Transverse colon (tissue), 4 donors: ENCODE measurements at regions not wholly inside any gene's neighbourhood (a gene's known extent, or its start where the extent isn't known, plus 50 kb on each side); places are given as distances from the start of the nearest gene placed in this dataset.

Source experiments
- DNase-seq: peaks from one replicate; pipeline ENCODE4 v3.0.0-alpha.2; 2019
- H3K27ac ChIP-seq, 4 donors: fragments of 200-600 bp; sonication (generic); 2 replicates each; pipeline ENCODE4 v1.5.1; 2016 to 2018; ENCODE audit warnings: inconsistent platforms in 4 of 4
- H3K27me3 ChIP-seq: fragments of 200-600 bp; sonication (generic); 2 replicates; pipeline ENCODE4 v1.5.1; 2017; ENCODE audit warnings: inconsistent platforms
- H3K36me3 ChIP-seq, 4 donors: fragments of 200-600 bp; sonication (generic); 2 replicates each; pipeline ENCODE4 v1.5.1; 2017 to 2019; ENCODE audit warnings: inconsistent platforms in 4 of 4
- H3K4me1 ChIP-seq, 4 donors: fragments of 200-600 bp; sonication (generic); 2 replicates each; pipeline ENCODE4 v1.5.1; 2017 to 2020; ENCODE audit warnings: inconsistent platforms in 4 of 4
- H3K4me3 ChIP-seq, 4 donors: fragments of 200-600 bp; sonication (generic); 1 replicate in 1 of 4; 2 replicates in 3 of 4; pipeline versions ENCODE4 v1.5.1 to v1.6.1; 2017 to 2019; ENCODE audit warnings: inconsistent platforms in 4 of 4
- H3K9me3 ChIP-seq, 2 donors: fragments of 200-600 bp; sonication (generic); 2 replicates each; pipeline ENCODE4 v1.5.1; 2017 to 2019; ENCODE audit warnings: inconsistent platforms in 2 of 2
- CTCF ChIP-seq, 5 experiments: fragments of 200-600 bp in 3 of 5; fragments of 450-650 bp in 2 of 5; sonication (generic) in 3 of 5; IDR thresholded peaks; 1 replicate in 2 of 5; 2 replicates in 3 of 5; pipeline ENCODE4 v1.5.1; 2016 to 2017; ENCODE audit warnings: antibody characterized with exemption in 5 of 5, inconsistent platforms in 3 of 5, mild to moderate bottlenecking in 2 of 5, moderate library complexity in 1 of 5
- EP300 ChIP-seq: sonication (generic); formaldehyde crosslinking; IDR thresholded peaks from one replicate; pipeline ENCODE4 v1.6.1; 2017; ENCODE audit warnings: antibody characterized with exemption, low read depth
- POLR2A ChIP-seq: fragments of 450-650 bp; IDR thresholded peaks from one replicate; pipeline ENCODE4 v1.6.1; 2016; ENCODE audit warnings: antibody characterized with exemption, mild to moderate bottlenecking, moderate library complexity
- POLR2AphosphoS5 ChIP-seq, 3 donors: sonication (generic); formaldehyde crosslinking; IDR thresholded peaks; one replicate each; pipeline ENCODE4 v1.6.1; 2016; ENCODE audit warnings: antibody characterized with exemption in 3 of 3
- WGBS, 2 donors: methylation state at CpG; one replicate each; pipeline ENCODE4 v1.1.5; 2018; ENCODE audit warnings: low coverage in 1 of 2; 5-methylcytosine and 5-hydroxymethylcytosine counted together
- in situ Hi-C, 4 donors: fragments of 200-750 bp; cut with MboI; loops; one replicate each; pipeline versions ENCODE4 v1.15.0 to v1.15.1; 2017; ENCODE audit warnings: low sequenced_read_pairs in 3 of 4, low pct_ligation_motif_present in 1 of 4, low pct_unique_long_range_greater_than_20kb in 1 of 4
- intact Hi-C: fragments of 100-400 bp; cut with DNase I; formaldehyde crosslinking; loops from one replicate; pipeline ENCODE4 v1.15.1; 2023; ENCODE audit warnings: low total_unique reads

GRCh38 chr12:85558684-85559083 is 277.5 kb downstream of the RASSF9 start:
- H3K27me3 ChIP-seq, result no peaks in the 10 kb centered on the region
- no peak for TF ChIP-seq POLR2A
- no peak for TF ChIP-seq EP300
- no peak for TF ChIP-seq CTCF (IDR thresholded peaks at IDR 0.05)
- TF ChIP-seq POLR2AphosphoS5 (IDR thresholded peaks at IDR 0.05), result no peak
- in situ Hi-C loops (loop anchor here in 1 of 4 donors (25.0 kb wide), 1 partner anchor 304 kb away; the partner anchor contains the start of gene NTS), intact Hi-C loops (no loop called here)
- DNase-seq, result no peak
- no peak overlapping the region for H3K27ac ChIP-seq
- no peak overlapping the region for H3K4me3 ChIP-seq
- H3K36me3 ChIP-seq, result no peaks in the 10 kb centered on the region
- H3K4me1 ChIP-seq, result peaks cover 0 to 14% (median 0%) of the 10 kb centered on the region in 4 donors
- H3K9me3 ChIP-seq, result no peaks in the 10 kb centered on the region

- TF ChIP-seq EP300, result no peak
- TF ChIP-seq CTCF (IDR thresholded peaks at IDR 0.05), result no peak
- TF ChIP-seq POLR2AphosphoS5 (IDR thresholded peaks at IDR 0.05), result no peak
- TF ChIP-seq POLR2A, result no peak
- intact Hi-C loops, result no loop called here
- no peak for DNase-seq
- H3K4me1 ChIP-seq, result peaks cover 0 to 14% (median 0%) of the 10 kb centered on the region in 4 donors
- no peaks in the 10 kb centered on the region for H3K27me3 ChIP-seq
- H3K9me3 ChIP-seq, result no peaks in the 10 kb centered on the region
- in situ Hi-C loops, result loop anchor here in 1 of 4 donors (25.0 kb wide), 1 partner anchor 303 kb away; the partner anchor contains the start of gene NTS
- H3K4me3 ChIP-seq, result no peak overlapping the region
- 70 to 76% methylated on average over 2 of the region's 2 CpGs for WGBS, 2 donors
- no peaks in the 10 kb centered on the region for H3K36me3 ChIP-seq
- H3K27ac ChIP-seq, result no peak overlapping the region
These were observed 277.1 kb downstream of the RASSF9 start for GRCh38 chr12:85559127-85559526.

GRCh38 chr12:85559536-85559935 is 276.7 kb downstream of the RASSF9 start:
- H3K4me3 ChIP-seq, result no peak overlapping the region
- no peak overlapping the region for H3K27ac ChIP-seq
- in situ Hi-C loops, result loop anchor here in 1 of 4 donors (25.0 kb wide), 1 partner anchor 303 kb away; the partner anchor contains the start of gene NTS
- H3K9me3 ChIP-seq, result no peaks in the 10 kb centered on the region
- H3K36me3 ChIP-seq, result no peaks in the 10 kb centered on the region
- intact Hi-C loops, result no loop called here
- DNase-seq, result no peak
- TF ChIP-seq CTCF (IDR thresholded peaks at IDR 0.05), result no peak
- no peak for TF ChIP-seq POLR2A
- no peak for TF ChIP-seq EP300
- H3K27me3 ChIP-seq, result no peaks in the 10 kb centered on the region
- H3K4me1 ChIP-seq, result peaks cover 0 to 14% (median 0%) of the 10 kb centered on the region in 4 donors

- intact Hi-C loops, result no loop called here
These were observed 273.4 kb downstream of the RASSF9 start for GRCh38 chr12:85562765-85563164.

More at GRCh38 chr12:85562765-85563164, 273.4 kb downstream of the RASSF9 start:
- 75 to 80% methylated on average over 2 of the region's 2 CpGs for WGBS, 2 donors
- TF ChIP-seq POLR2A (no peak), CTCF (IDR thresholded peaks at IDR 0.05) (no peak), EP300 (no peak), POLR2AphosphoS5 (IDR thresholded peaks at IDR 0.05) (no peak)
- in situ Hi-C loops, result loop anchor here in 1 of 4 donors (25.0 kb wide), 1 partner anchor 300 kb away; the partner anchor contains the start of gene NTS
- Histone ChIP-seq H3K4me1 (peaks cover 0 to 12% (median 0%) of the 10 kb centered on the region in 4 donors), H3K27ac (no peak overlapping the region), H3K4me3 (no peak overlapping the region), H3K27me3 (no peaks in the 10 kb centered on the region), H3K9me3 (no peaks in the 10 kb centered on the region), H3K36me3 (no peaks in the 10 kb centered on the region)
- no peak for DNase-seq
